ENCODE measurements at regions not wholly inside any gene's neighbourhood (a gene's known extent, or its start where the extent isn't known, plus 50 kb on each side); places are given as distances from the start of the nearest gene placed in this dataset.

DNA sequence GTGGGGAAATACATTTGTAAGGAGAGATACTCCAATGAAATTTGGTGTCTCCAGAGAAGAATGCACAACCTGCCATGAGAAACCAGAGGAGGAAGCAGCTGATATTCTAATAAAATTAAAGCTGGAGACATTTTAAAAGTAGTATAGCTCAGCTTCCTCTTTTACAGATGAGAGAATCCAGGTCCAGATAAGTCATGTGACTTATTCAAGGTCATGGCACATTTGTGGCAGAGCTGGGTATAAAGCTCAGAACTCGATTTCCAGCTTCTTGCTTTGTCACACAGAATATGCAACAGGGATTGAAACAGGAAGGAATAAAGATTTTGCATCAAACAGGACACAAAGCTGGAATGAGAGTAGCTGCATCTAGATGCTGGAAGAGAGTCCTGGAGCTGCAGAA is 174.8 kb downstream of the EMP1 start:
- no peaks in the 10 kb centered on the region for H3K27me3 ChIP-seq (ENCODE audit: control insufficient read depth, insufficient read depth, low read length)
- H3K4me1 ChIP-seq (ENCODE audit: control insufficient read depth, insufficient read depth, low read length), result no peaks in the 10 kb centered on the region
- DNase-seq, result no peak
- TF ChIP-seq CTCF (IDR thresholded peaks at IDR 0.05), result no peak
- no peaks in the 10 kb centered on the region for H3K9me3 Mint-ChIP-seq
- H3K4me1 Mint-ChIP-seq, result no peaks in the 10 kb centered on the region
- no peak overlapping the region for H3K27ac Mint-ChIP-seq
- H3K9me3 ChIP-seq (ENCODE audit: control insufficient read depth, insufficient read depth, low read length), result no peaks in the 10 kb centered on the region
- WGBS (ENCODE audit: insufficient coverage), result 21% methylated on average over 1 of the region's 1 CpG
- H3K4me3 Mint-ChIP-seq, result no peak overlapping the region
- intact Hi-C loops (cut with micrococcal nuclease), result no loop called here
- no peak overlapping the region for H3K4me3 ChIP-seq (ENCODE audit: low read length)
- H3K27ac ChIP-seq (ENCODE audit: low read length), result no peak overlapping the region
- no peaks in the 10 kb centered on the region for H3K36me3 ChIP-seq (ENCODE audit: control insufficient read depth, insufficient read depth, low read length)
- no peaks in the 10 kb centered on the region for H3K36me3 Mint-ChIP-seq
- no peak for ATAC-seq
- H3K27me3 Mint-ChIP-seq (ENCODE audit: low read depth in 2 of 2), result peaks cover 4 to 11% of the 10 kb centered on the region in 2 donors

DNA sequence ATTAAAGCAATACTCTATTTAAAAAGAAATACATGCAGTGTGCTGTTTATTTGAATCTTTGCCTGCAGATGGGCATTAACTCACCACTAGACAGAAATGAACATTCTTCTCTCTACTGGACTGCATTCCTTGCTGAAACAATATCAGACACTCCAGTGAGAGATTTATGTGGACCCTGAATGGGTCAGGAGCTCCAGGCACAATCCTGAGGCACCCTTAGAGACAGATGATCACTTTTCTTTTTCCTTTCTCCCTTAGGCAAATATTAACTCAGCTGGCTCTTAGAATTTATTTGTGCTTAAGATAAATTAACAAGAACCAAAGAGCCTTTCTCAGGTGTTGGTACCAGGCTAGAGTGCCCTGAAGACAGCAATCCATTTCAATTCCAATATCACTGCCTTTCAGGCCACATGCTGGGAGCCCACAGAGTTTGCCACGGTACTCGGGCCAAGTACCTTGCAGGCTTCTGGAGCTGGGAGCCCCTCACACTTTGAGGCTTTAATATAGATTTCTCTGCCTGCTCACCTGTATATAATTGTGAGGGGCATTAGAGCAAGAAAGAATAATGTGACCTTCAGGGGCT is 173.0 kb downstream of the EMP1 start:
- intact Hi-C loops (cut with micrococcal nuclease), result no loop called here
- no peaks in the 10 kb centered on the region for H3K36me3 Mint-ChIP-seq
- no peaks in the 10 kb centered on the region for H3K4me1 Mint-ChIP-seq
- no peak overlapping the region for H3K4me3 Mint-ChIP-seq
- ATAC-seq (no peak), DNase-seq (no peak)
- TF ChIP-seq CTCF (IDR thresholded peaks at IDR 0.05), result no peak
- 100% methylated on average over 2 of the region's 2 CpGs for WGBS (ENCODE audit: insufficient coverage)
- H3K27ac Mint-ChIP-seq, result no peak overlapping the region
- Histone ChIP-seq H3K27ac (ENCODE audit: low read length) (no peak overlapping the region), H3K4me1 (ENCODE audit: control insufficient read depth, insufficient read depth, low read length) (no peaks in the 10 kb centered on the region), H3K27me3 (ENCODE audit: control insufficient read depth, insufficient read depth, low read length) (no peaks in the 10 kb centered on the region), H3K9me3 (ENCODE audit: control insufficient read depth, insufficient read depth, low read length) (no peaks in the 10 kb centered on the region), H3K4me3 (ENCODE audit: low read length) (no peak overlapping the region), H3K36me3 (ENCODE audit: control insufficient read depth, insufficient read depth, low read length) (no peaks in the 10 kb centered on the region)
- peaks cover 4 to 11% of the 10 kb centered on the region in 2 donors for H3K27me3 Mint-ChIP-seq (ENCODE audit: low read depth in 2 of 2)
- no peaks in the 10 kb centered on the region for H3K9me3 Mint-ChIP-seq

DNA sequence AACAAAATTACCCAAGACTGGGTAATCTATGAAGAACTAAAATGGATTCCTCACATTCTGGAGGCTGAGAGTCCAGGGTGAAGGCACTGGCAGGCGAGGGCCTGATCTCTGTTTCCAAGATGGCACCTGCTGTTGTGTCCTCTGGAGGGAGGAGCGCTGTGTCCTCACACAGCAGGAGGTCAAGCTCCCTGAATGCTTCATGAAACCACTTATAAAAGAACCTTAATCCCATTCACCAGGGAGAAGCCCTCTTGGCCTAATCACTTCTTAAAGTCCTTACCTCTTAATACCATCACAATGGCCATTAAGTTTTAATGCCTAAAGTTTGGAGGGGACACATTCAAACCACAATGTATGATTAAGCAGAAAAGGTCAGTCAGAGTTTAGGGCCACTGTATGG is 172.4 kb downstream of the EMP1 start:
- Histone ChIP-seq H3K36me3 (ENCODE audit: control insufficient read depth, insufficient read depth, low read length) (no peaks in the 10 kb centered on the region), H3K4me1 (ENCODE audit: control insufficient read depth, insufficient read depth, low read length) (no peaks in the 10 kb centered on the region), H3K27ac (ENCODE audit: low read length) (no peak overlapping the region), H3K27me3 (ENCODE audit: control insufficient read depth, insufficient read depth, low read length) (no peaks in the 10 kb centered on the region), H3K4me3 (ENCODE audit: low read length) (no peak overlapping the region), H3K9me3 (ENCODE audit: control insufficient read depth, insufficient read depth, low read length) (no peaks in the 10 kb centered on the region)
- no peak for TF ChIP-seq CTCF (IDR thresholded peaks at IDR 0.05)
- peaks cover 4 to 11% of the 10 kb centered on the region in 2 donors for H3K27me3 Mint-ChIP-seq (ENCODE audit: low read depth in 2 of 2)
- no peak for ATAC-seq
- WGBS (ENCODE audit: insufficient coverage), result 79% methylated on average over 2 of the region's 2 CpGs
- no peaks in the 10 kb centered on the region for H3K9me3 Mint-ChIP-seq
- no peak for DNase-seq
- intact Hi-C loops (cut with micrococcal nuclease), result no loop called here
- H3K4me1 Mint-ChIP-seq, result no peaks in the 10 kb centered on the region
- H3K4me3 Mint-ChIP-seq, result no peak overlapping the region
- H3K36me3 Mint-ChIP-seq, result no peaks in the 10 kb centered on the region
- no peak overlapping the region for H3K27ac Mint-ChIP-seq

- H3K4me1 Mint-ChIP-seq, result no peaks in the 10 kb centered on the region
- intact Hi-C loops (cut with micrococcal nuclease), result no loop called here
- no peak overlapping the region for H3K4me3 ChIP-seq (ENCODE audit: low read length)
- H3K36me3 Mint-ChIP-seq, result no peaks in the 10 kb centered on the region
- H3K27me3 ChIP-seq (ENCODE audit: control insufficient read depth, insufficient read depth, low read length), result no peaks in the 10 kb centered on the region
- no peaks in the 10 kb centered on the region for H3K9me3 ChIP-seq (ENCODE audit: control insufficient read depth, insufficient read depth, low read length)
- WGBS (ENCODE audit: insufficient coverage), result 80% methylated on average over 1 of the region's 1 CpG
- no peaks in the 10 kb centered on the region for H3K9me3 Mint-ChIP-seq
- no peak for DNase-seq
- H3K36me3 ChIP-seq (ENCODE audit: control insufficient read depth, insufficient read depth, low read length), result no peaks in the 10 kb centered on the region
- H3K4me3 Mint-ChIP-seq, result no peak overlapping the region
- no peaks in the 10 kb centered on the region for H3K4me1 ChIP-seq (ENCODE audit: control insufficient read depth, insufficient read depth, low read length)
- H3K27me3 Mint-ChIP-seq (ENCODE audit: low read depth in 2 of 2), result peaks cover 0 to 11% of the 10 kb centered on the region in 2 donors
- H3K27ac ChIP-seq (ENCODE audit: low read length), result no peak overlapping the region
- no peak for ATAC-seq
- no peak for TF ChIP-seq CTCF (IDR thresholded peaks at IDR 0.05)
- H3K27ac Mint-ChIP-seq, result no peak overlapping the region
These were observed 171.9 kb downstream of the EMP1 start for GRCh38 chr12:13368431-13368830.
